Hepatocyte (in vitro differentiated cells): ENCODE measurements at regions not wholly inside any gene's neighbourhood (a gene's known extent, or its start where the extent isn't known, plus 50 kb on each side); places are given as distances from the start of the nearest gene placed in this dataset.

ENCODE experiments used
- EZH2 ChIP-seq: fragments of 200-600 bp; sonication (generic); IDR thresholded peaks from 2 replicates; pipeline ENCODE4 v1.6.1; 2016; ENCODE audit warnings: antibody characterized with exemption, mild to moderate bottlenecking, borderline replicate concordance
- EZH2phosphoT487 ChIP-seq: fragments of 200-600 bp; sonication (generic); IDR thresholded peaks from one replicate; pipeline ENCODE4 v1.6.1; 2018; ENCODE audit warnings: antibody characterized with exemption, mild to moderate bottlenecking, low read depth, moderate library complexity; ENCODE audit not compliant: unreplicated experiment, severe bottlenecking
- TF ChIP-seq, protein P1 (sequence below): fragments of 200-600 bp; sonication (generic); IDR thresholded peaks from 2 replicates; pipeline ENCODE4 v1.5.1; 2016; ENCODE audit warnings: antibody characterized with exemption, mild to moderate bottlenecking; ENCODE audit not compliant: poor library complexity

- TF ChIP-seq, protein P1, sequence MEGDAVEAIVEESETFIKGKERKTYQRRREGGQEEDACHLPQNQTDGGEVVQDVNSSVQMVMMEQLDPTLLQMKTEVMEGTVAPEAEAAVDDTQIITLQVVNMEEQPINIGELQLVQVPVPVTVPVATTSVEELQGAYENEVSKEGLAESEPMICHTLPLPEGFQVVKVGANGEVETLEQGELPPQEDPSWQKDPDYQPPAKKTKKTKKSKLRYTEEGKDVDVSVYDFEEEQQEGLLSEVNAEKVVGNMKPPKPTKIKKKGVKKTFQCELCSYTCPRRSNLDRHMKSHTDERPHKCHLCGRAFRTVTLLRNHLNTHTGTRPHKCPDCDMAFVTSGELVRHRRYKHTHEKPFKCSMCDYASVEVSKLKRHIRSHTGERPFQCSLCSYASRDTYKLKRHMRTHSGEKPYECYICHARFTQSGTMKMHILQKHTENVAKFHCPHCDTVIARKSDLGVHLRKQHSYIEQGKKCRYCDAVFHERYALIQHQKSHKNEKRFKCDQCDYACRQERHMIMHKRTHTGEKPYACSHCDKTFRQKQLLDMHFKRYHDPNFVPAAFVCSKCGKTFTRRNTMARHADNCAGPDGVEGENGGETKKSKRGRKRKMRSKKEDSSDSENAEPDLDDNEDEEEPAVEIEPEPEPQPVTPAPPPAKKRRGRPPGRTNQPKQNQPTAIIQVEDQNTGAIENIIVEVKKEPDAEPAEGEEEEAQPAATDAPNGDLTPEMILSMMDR = no peak
- no peak for TF ChIP-seq EZH2
- no peak for TF ChIP-seq EZH2phosphoT487
Observed at GRCh38 chr17:33404070-33404819, 111.2 kb upstream of the ASIC2 start.
